SK-N-MC (cell line): ENCODE measurements at regions not wholly inside any gene's neighbourhood (a gene's known extent, or its start where the extent isn't known, plus 50 kb on each side); places are given as distances from the start of the nearest gene placed in this dataset.

Experiments used
- DNase-seq: peaks from one replicate; pipeline ENCODE4 v3.0.0-alpha.2; 2011; ENCODE audit warnings: low read depth, low spot score
- H3K27ac ChIP-seq: fragments of 200-600 bp; sonication (generic); 2 replicates; pipeline ENCODE4 v1.5.1; 2016; ENCODE audit warnings: mixed run types
- H3K36me3 ChIP-seq: fragments of 200-600 bp; sonication (generic); 2 replicates; pipeline ENCODE4 v1.6.1; 2017; ENCODE audit warnings: antibody characterized with exemption, low read length, mixed read lengths; ENCODE audit not compliant: insufficient read depth
- H3K4me3 ChIP-seq: fragments of 200-600 bp; sonication (generic); 2 replicates; pipeline ENCODE4 v1.5.1; 2016
- H3K9ac ChIP-seq: fragments of 200-600 bp; sonication (generic); 2 replicates; pipeline ENCODE4 v1.8.0; 2017; ENCODE audit warnings: mixed run types, mixed read lengths; ENCODE audit not compliant: insufficient read length
- H3K9me3 ChIP-seq: fragments of 200-600 bp; sonication (generic); 2 replicates; pipeline ENCODE4 v1.6.1; 2017; ENCODE audit warnings: low read depth, mild to moderate bottlenecking, antibody characterized with exemption, low read length, moderate library complexity, mixed read lengths
- EZH2 ChIP-seq: fragments of 200-600 bp; sonication (generic); IDR thresholded peaks from one replicate; pipeline ENCODE4 v1.6.1; 2017; ENCODE audit warnings: antibody characterized with exemption
- FOXP2 ChIP-seq: optimal IDR thresholded peaks from 2 replicates; pipeline ENCODE3; 2011; ENCODE audit warnings: mild to moderate bottlenecking, moderate library complexity; ENCODE audit not compliant: insufficient read depth; ENCODE audit errors: extremely low read length, control extremely low read depth
- POLR2AphosphoS5 ChIP-seq: IDR thresholded peaks from 2 replicates; pipeline ENCODE4 v1.6.1; 2012; ENCODE audit warnings: mild to moderate bottlenecking, low read depth, low read length, borderline replicate concordance

DNA sequence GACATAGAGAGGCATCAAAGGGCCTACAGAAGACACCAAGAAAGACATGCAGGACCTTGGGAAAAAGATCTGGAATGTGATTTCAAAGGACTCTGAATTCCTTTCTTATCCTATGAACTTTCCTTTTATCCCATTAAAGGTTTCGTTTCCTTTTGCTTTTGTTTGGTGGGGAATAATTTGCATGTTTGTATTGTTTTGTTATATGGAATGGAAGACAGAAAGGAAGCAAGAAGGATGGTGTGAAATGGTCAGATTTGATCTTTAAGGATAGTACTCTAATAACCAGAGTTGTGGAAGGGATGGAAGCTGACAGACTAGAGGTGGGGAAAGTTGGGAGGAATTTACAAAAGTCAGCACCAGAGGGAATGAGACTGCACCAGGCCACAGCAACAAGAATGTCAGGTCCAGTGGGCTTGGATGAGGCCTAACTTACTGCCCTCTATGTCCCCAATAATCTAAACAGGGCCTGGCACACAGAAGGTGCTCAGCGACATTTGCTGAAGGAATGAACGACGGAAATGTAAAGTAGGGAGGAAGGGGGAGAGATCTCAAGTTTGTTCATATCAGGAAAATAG, 173.7 kb downstream of the FOXA2 start:
- no peak overlapping the region for H3K27ac ChIP-seq
- H3K9ac ChIP-seq = no peak overlapping the region
- no peak for TF ChIP-seq EZH2
- TF ChIP-seq POLR2AphosphoS5 = no peak
- no peaks in the 10 kb centered on the region for H3K36me3 ChIP-seq
- H3K9me3 ChIP-seq = no peaks in the 10 kb centered on the region
- DNase-seq = no peak
- no peak overlapping the region for H3K4me3 ChIP-seq

DNA sequence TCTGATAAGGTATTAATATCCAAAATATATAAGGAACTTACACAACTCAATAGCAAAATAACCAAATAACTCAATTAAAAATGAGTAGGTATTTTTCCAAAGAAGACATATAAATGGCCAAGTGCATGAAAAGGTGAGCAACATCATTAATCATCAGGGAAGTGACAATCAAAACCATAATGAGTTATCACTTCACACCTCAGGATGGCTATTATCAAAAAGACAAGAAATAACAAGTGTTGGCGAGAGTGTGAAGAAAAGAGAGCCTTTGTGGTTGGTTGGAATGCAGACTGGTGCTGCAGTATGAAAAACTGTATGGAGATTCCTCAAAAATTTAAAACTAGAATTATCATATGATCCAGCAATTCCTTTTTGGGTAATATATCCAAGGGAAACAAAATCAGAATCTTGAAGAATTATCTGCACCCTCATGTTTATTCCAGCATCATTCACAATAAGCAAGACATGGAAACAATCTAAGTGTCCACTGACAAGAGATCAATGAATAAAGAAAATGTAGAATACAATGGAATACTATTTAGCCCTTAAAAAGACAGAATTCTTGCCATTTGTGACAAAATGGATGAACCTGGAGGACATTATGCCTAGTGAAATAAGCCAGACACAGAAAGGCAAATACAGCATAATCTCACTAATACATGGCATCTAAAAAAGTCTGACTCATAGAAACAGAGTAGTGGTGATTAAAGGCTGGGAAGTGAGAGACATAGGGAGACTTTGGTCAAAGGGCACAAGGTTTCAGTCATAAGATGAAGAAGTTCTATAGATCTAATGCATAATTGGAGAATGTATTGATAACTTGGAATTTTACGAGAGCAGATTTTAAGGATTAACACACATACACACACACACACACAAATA, 175.6 kb downstream of the FOXA2 start:
- DNase-seq = no peak
- TF ChIP-seq EZH2 (no peak), FOXP2 (no peak), POLR2AphosphoS5 (no peak)
- Histone ChIP-seq H3K9me3 (no peaks in the 10 kb centered on the region), H3K9ac (no peak overlapping the region), H3K27ac (no peak overlapping the region), H3K4me3 (no peak overlapping the region), H3K36me3 (no peaks in the 10 kb centered on the region)

DNA sequence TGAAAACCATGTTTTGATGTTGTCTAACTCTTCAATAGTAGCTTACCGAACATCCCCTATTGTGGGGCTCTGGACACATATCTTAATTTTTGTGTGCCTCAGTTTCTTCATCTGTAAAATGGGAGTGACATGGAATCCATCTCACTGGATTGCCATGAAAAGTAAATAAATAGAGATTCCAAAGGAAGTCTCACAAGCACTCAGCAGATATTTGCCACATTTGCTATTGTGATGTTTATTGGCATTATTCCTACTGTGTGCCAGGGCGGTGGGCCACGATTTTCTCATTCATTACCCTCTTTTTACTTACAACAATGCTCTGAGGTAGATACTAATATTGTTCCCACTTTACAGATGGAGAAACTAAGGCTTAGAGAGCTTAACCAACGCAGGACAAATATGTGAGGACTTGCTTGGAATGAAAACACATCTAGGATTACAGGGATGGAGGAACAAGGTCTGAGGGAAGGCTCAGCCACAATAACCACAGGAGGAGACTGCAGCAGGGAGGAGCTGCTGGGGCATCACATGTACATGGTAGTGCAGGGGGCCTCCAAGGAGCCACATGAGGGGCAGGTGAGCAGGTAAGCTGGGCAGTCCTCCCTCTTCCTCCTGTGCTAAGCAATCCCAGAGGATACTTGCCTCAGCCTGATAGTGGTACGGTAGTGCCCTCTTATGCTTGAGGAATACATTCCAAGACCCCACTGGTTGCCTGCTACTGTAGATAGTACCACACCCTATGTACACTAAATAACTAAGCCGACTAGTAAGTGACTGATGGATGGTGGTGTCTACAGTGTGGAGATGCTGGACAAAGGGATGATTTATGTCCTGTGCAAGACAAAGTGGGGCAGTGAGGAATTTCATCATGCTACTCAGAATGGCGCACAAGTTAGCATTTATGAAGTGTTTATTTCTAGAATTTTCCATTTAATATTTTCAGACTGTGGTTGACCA, 176.9 kb downstream of the FOXA2 start:
- Histone ChIP-seq H3K36me3 (no peaks in the 10 kb centered on the region), H3K9me3 (no peaks in the 10 kb centered on the region), H3K4me3 (no peak overlapping the region), H3K9ac (no peak overlapping the region), H3K27ac (no peak overlapping the region)
- no peak for DNase-seq
- no peak for TF ChIP-seq EZH2
- no peak for TF ChIP-seq FOXP2
- TF ChIP-seq POLR2AphosphoS5 = no peak

DNA sequence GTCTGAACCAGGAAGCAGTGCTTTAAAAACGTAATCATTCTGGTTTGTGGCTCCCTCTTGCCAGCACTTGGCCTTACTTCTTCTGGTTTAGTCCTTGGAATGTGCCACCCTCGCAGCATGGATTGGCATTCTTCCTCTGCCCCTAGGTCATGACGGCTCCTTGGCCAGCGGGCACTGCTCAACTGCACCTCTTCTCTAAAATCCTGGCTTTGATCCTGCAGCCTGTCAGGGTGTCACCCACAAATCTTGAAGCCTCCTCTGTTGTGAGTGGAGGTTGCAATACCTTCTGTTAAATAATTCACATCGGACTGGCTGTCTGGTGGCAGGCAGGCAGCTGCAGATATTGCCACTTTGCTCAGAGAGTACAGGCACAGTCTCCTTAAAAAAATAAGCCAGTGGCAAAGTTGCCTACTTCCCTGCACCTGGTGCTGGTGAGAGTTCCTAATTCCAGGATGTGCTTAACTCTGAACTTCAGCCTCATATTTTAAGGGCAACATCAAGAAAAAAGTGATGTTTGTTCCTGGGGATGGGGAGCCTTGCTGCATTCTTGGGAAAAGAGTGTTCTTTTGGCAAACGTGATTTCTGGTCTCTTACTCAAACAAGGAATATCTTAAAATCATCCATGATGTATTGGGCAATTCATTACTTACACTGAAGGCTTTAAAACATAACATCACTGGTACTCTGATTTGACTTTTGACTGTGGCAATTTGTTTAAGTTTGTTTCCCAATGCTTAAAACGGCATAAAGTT, 179.8 kb downstream of the FOXA2 start:
- Histone ChIP-seq H3K9me3 (no peaks in the 10 kb centered on the region), H3K36me3 (no peaks in the 10 kb centered on the region), H3K27ac (no peak overlapping the region), H3K9ac (no peak overlapping the region), H3K4me3 (no peak overlapping the region)
- TF ChIP-seq EZH2 = no peak
- no peak for TF ChIP-seq FOXP2
- no peak for TF ChIP-seq POLR2AphosphoS5
- no peak for DNase-seq

DNA sequence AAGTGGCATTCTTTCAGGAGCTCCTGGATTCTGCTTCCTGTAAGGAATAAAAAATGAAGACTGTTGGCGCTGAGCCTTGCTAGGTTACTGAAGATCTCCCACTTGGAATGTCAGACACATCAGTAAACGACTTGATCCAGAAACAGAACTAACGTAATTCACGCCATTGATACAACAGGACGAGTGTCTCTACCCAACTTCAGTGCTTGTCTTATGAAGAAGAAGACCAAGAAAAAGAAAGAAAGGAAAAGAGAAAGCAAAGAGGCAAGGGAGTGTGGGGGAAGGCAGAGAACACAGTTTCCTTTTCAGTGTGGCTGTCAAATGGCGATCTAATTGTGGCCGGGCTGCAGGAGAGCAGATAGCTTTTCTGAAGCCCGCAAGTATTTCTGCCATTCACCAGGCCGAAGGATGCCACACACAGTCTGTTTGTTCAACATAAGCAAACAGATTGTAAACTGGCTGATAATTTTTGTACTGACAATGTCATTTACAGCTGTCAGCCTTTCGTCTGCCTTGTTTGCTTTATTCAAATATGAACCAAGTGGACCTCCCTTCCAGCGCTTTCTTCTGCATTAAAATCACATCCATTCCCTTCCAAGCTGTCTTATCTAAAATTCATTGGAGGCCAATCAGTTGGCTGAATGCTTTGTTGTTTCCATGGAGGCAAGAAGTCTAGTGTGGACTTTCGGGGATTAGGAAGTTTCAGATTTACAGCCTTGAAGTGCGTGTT, 180.6 kb downstream of the FOXA2 start:
- no peak overlapping the region for H3K27ac ChIP-seq
- H3K36me3 ChIP-seq = no peaks in the 10 kb centered on the region
- no peak for DNase-seq
- no peak overlapping the region for H3K9ac ChIP-seq
- no peak for TF ChIP-seq POLR2AphosphoS5
- no peak for TF ChIP-seq EZH2
- no peak for TF ChIP-seq FOXP2
- no peak overlapping the region for H3K4me3 ChIP-seq
- H3K9me3 ChIP-seq = no peaks in the 10 kb centered on the region

DNA sequence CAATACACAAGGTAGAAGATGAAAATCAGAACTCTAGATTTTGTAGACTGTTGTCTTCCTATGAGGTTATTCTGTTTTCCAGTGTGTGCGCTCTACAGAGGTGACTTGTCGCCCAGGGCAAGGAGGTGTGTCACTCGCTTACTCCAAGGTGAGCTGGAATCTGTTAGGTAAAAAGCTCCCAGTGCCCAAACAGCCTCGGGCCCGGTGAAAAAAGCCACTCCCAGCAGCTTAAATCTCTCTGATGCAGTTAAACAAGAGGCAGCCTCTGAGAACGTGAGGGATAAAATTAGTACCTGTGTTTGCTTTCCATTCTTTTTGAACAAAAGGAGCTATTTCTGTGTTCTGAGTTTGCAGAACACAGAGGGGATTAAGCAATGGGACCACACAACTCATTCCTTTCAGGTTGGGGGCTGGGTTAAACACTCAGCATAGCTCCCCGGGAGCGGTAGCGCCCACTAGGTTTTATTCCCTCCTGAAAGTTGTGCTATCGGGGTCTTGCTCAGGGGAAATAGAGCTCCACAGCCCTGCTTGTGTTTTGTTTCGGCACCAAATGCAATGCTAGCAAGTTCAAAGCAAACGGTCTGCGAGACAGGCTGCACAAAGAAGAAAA, 181.2 kb downstream of the FOXA2 start:
- TF ChIP-seq EZH2 = no peak
- TF ChIP-seq FOXP2 = no peak
- TF ChIP-seq POLR2AphosphoS5 = no peak
- H3K4me3 ChIP-seq = no peak overlapping the region
- DNase-seq = no peak
- no peaks in the 10 kb centered on the region for H3K36me3 ChIP-seq
- H3K27ac ChIP-seq = no peak overlapping the region
- no peak overlapping the region for H3K9ac ChIP-seq
- H3K9me3 ChIP-seq = no peaks in the 10 kb centered on the region

DNA sequence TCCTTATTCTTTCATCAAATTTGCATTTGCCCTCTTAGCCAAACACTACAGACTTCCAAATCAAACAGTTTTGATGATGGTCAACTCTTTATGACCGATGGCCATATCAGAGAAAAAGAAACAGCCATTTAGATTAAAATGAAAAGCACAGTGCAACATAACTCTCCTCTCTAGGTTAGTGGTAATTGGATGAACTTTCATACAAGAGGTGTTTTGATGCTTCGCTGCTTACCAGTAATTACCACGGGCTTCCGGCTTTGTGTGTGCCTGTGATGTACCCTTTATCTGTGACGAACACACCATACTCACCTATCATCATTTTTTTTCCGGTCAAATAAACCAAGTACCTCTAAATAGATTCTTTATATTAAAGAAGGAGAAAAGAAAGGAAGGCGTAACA, 181.8 kb downstream of the FOXA2 start:
- no peak for DNase-seq
- no peak overlapping the region for H3K27ac ChIP-seq
- H3K9me3 ChIP-seq = no peaks in the 10 kb centered on the region

More for the DNA sequence above, 181.8 kb downstream of the FOXA2 start:
- H3K4me3 ChIP-seq = no peak overlapping the region
- no peaks in the 10 kb centered on the region for H3K36me3 ChIP-seq
- H3K9ac ChIP-seq = no peak overlapping the region
- TF ChIP-seq EZH2 (no peak), FOXP2 (no peak), POLR2AphosphoS5 (no peak)
